ENCODE measurements at regions not wholly inside any gene's neighbourhood (a gene's known extent, or its start where the extent isn't known, plus 50 kb on each side); places are given as distances from the start of the nearest gene placed in this dataset.

DNA sequence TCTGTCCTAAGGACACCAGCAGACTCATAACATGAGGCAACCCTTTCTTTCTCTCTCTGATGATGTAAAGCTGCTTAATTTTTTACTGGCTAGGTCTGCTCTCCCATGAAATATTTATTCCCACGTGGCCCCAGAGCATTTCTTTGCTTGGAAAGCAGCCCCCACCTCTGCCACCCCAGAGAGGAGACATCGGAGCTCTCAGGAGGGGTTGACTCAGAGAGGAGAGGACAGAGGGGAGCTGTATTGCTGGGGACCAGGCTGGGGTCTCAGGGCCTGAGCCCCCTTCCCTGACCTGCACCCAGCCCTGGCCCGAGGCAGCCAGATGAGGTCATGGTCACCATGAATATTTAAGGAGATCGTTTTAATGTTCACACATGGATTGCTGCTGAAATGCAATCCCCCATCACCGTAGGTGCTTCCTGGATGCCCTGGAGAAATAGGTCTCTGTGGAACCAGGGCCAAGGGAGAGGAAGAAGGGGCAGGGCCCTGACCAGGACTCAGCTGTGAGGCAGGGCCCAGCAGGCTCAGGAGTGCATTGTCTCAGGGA is 117.5 kb downstream of the DLL1 start:
- Histone ChIP-seq H3K27ac (no peak overlapping the region), H3K4me3 (ENCODE audit: low read depth in 1 of 2, low read length in 1 of 2) (no peak overlapping the region), H3K36me3 (no peaks in the 10 kb centered on the region), H3K27me3 (no peaks in the 10 kb centered on the region), H3K9me3 (no peaks in the 10 kb centered on the region), H3K4me1 (ENCODE audit: control insufficient read depth in 1 of 2, insufficient read depth in 1 of 2, low read depth in 1 of 2, low read length in 1 of 2) (no peaks in the 10 kb centered on the region)
- TF ChIP-seq, protein P1, sequence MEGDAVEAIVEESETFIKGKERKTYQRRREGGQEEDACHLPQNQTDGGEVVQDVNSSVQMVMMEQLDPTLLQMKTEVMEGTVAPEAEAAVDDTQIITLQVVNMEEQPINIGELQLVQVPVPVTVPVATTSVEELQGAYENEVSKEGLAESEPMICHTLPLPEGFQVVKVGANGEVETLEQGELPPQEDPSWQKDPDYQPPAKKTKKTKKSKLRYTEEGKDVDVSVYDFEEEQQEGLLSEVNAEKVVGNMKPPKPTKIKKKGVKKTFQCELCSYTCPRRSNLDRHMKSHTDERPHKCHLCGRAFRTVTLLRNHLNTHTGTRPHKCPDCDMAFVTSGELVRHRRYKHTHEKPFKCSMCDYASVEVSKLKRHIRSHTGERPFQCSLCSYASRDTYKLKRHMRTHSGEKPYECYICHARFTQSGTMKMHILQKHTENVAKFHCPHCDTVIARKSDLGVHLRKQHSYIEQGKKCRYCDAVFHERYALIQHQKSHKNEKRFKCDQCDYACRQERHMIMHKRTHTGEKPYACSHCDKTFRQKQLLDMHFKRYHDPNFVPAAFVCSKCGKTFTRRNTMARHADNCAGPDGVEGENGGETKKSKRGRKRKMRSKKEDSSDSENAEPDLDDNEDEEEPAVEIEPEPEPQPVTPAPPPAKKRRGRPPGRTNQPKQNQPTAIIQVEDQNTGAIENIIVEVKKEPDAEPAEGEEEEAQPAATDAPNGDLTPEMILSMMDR (IDR thresholded peaks at IDR 0.05) = no peak

DNA sequence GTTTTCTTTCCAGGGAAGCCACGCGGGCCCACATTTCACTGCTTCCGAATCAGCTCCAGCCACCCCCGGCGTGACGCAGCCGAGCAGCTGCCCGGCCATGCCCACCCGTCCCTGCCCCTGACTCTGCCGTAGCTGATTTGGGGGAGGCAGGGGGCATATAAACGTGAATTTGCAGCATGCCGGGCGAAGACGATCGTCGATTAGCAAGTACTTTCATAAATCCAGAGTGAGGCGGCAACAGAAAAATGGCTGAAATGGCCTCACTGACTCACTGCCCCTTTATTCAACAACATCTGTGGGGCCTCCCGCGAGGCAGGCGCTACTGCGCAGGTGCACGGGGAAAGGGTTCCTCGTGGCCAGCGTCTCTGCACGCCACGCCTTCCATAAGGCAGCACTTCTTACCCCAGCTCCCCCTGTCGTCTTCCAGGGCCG is 118.0 kb downstream of the DLL1 start:
- TF ChIP-seq, protein P1 (IDR thresholded peaks at IDR 0.05) = no peak
- no peaks in the 10 kb centered on the region for H3K27me3 ChIP-seq
- H3K9me3 ChIP-seq = peaks cover under 1% of the 10 kb centered on the region
- H3K4me3 ChIP-seq (ENCODE audit: low read depth in 1 of 2, low read length in 1 of 2) = no peak overlapping the region
- no peaks in the 10 kb centered on the region for H3K4me1 ChIP-seq (ENCODE audit: control insufficient read depth in 1 of 2, insufficient read depth in 1 of 2, low read depth in 1 of 2, low read length in 1 of 2)
- no peak overlapping the region for H3K27ac ChIP-seq
- no peaks in the 10 kb centered on the region for H3K36me3 ChIP-seq

DNA sequence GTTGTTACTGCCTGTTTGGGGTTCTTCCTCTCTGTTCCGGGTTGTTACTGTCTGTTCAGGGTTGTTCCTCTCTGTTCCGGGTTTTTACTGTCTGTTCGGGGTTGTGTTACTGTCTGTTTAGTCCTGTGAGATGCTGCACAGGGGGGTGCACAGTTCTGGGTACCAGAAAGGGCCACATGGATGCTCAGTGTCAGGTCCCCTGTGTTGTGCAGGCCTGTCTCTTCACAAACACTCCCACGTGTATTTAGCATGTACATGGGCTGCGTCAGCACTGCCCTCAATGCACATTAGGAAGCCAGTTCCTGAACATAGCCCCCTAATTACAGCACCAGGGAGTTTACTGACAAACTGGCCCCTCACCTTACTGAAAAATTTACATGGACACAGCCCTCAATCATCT is 118.5 kb downstream of the DLL1 start:
- H3K4me1 ChIP-seq (ENCODE audit: control insufficient read depth in 1 of 2, insufficient read depth in 1 of 2, low read depth in 1 of 2, low read length in 1 of 2) = no peaks in the 10 kb centered on the region
- H3K27me3 ChIP-seq = no peaks in the 10 kb centered on the region
- TF ChIP-seq, protein P1 (IDR thresholded peaks at IDR 0.05) = no peak
- H3K27ac ChIP-seq = no peak overlapping the region
- H3K4me3 ChIP-seq (ENCODE audit: low read depth in 1 of 2, low read length in 1 of 2) = no peak overlapping the region
- H3K9me3 ChIP-seq = peaks cover 4% of the 10 kb centered on the region
- no peaks in the 10 kb centered on the region for H3K36me3 ChIP-seq

DNA sequence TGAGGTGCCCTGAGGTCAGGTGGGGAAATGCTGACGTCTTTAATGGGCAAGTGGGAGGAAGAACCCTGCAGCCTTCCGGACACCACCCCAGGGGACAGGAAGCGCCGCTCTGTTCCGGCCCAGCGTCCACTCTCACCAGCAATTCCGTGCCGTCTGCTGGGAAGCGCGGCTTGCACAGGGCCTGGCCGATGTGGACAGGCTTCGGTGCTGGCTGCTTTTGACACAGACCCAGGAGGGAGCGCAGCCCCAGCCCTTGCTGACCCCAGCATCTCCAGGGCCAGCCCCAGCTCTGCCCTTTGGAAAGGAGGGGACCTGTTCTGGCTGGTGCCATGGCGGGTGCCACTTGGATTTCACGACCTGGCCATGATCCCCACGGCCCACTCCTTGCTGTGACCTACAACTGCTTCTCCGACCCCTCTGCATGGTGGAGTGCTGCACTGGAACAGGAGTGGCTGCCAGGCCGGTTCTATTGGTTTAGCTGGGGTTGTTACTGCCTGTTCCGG is 123.2 kb downstream of the DLL1 start:
- H3K36me3 ChIP-seq = no peaks in the 10 kb centered on the region
- TF ChIP-seq, protein P1 (IDR thresholded peaks at IDR 0.05) = no peak
- H3K4me3 ChIP-seq (ENCODE audit: low read depth in 1 of 2, low read length in 1 of 2) = no peak overlapping the region
- peaks cover 4% of the 10 kb centered on the region for H3K9me3 ChIP-seq
- no peaks in the 10 kb centered on the region for H3K27me3 ChIP-seq
- H3K27ac ChIP-seq = no peak overlapping the region
- no peaks in the 10 kb centered on the region for H3K4me1 ChIP-seq (ENCODE audit: control insufficient read depth in 1 of 2, insufficient read depth in 1 of 2, low read depth in 1 of 2, low read length in 1 of 2)

DNA sequence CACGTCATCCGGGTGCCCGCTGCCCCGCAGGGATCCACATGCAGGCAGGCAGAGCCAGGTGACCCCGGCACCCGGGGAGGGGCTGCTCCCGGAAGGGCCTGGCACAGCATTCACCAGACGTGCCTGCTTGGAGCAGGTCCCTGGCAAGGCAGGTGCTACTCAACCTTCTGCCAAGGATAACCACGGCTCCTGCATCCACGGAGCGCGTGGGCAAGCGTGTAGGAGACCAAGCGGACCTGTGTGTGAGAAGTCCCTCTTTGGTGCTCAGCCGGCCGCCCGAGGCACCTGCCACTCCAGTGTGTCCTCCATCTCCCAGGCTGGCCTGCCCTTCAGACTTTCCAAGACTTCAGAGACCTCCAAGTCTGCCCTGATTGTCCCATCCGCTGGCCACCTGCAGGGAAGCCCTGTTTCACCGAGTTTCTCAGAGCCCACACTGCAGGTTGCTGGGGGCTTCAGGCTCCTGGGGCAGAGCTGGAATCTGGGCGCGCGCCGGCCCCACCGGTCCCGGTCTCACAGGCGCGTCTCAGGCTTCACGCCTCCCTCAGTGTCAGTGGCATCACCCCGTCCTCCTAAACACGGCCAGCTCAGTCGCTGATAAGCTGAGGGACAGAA is 124.3 kb downstream of the DLL1 start:
- H3K27ac ChIP-seq = no peak overlapping the region
- no peaks in the 10 kb centered on the region for H3K36me3 ChIP-seq
- H3K4me1 ChIP-seq (ENCODE audit: control insufficient read depth in 1 of 2, insufficient read depth in 1 of 2, low read depth in 1 of 2, low read length in 1 of 2) = no peaks in the 10 kb centered on the region
- TF ChIP-seq, protein P1 (IDR thresholded peaks at IDR 0.05) = no peak
- H3K9me3 ChIP-seq = peaks cover 4% of the 10 kb centered on the region
- H3K4me3 ChIP-seq (ENCODE audit: low read depth in 1 of 2, low read length in 1 of 2) = no peak overlapping the region
- H3K27me3 ChIP-seq = no peaks in the 10 kb centered on the region
